Smooth muscle cell (in vitro differentiated cells): ENCODE measurements at regions not wholly inside any gene's neighbourhood (a gene's known extent, or its start where the extent isn't known, plus 50 kb on each side); places are given as distances from the start of the nearest gene placed in this dataset.

Experiments used
- DNase-seq: peaks from one replicate; lab custom pipeline; 2025; ENCODE audit not compliant: unreplicated experiment; lab: John Stamatoyannopoulos, UW
- H2AFZ ChIP-seq: fragments of 200-600 bp; sonication (generic); 2 replicates; pipeline ENCODE4 v1.6.0; 2016; ENCODE audit warnings: antibody characterized with exemption, low read depth, mild to moderate bottlenecking
- H3F3A ChIP-seq: fragments of 200-600 bp; sonication (generic); 2 replicates; pipeline ENCODE4 v1.6.0; 2017; ENCODE audit warnings: antibody characterized with exemption, low read depth
- H3K27ac ChIP-seq: fragments of 200-600 bp; sonication (generic); 2 replicates; pipeline ENCODE4 v1.5.1; 2016; ENCODE audit warnings: low read depth, mild to moderate bottlenecking
- H3K27me3 ChIP-seq: fragments of 200-600 bp; sonication (generic); 2 replicates; pipeline ENCODE4 v1.6.1; 2016; ENCODE audit warnings: low read depth, mild to moderate bottlenecking
- H3K36me3 ChIP-seq: fragments of 200-600 bp; sonication (generic); 2 replicates; pipeline ENCODE4 v1.5.1; 2016; ENCODE audit warnings: low read depth
- H3K4me1 ChIP-seq: fragments of 200-600 bp; sonication (generic); 2 replicates; pipeline ENCODE4 v1.5.1; 2016; ENCODE audit warnings: low read depth
- H3K4me2 ChIP-seq: fragments of 200-600 bp; sonication (generic); 2 replicates; pipeline ENCODE4 v1.6.0; 2016; ENCODE audit warnings: mild to moderate bottlenecking
- H3K4me3 ChIP-seq: fragments of 200-600 bp; sonication (generic); 2 replicates; pipeline ENCODE4 v1.5.1; 2016; ENCODE audit warnings: mild to moderate bottlenecking
- H3K79me2 ChIP-seq: fragments of 200-600 bp; sonication (generic); 2 replicates; pipeline ENCODE4 v1.6.0; 2016; ENCODE audit warnings: low read depth, mild to moderate bottlenecking
- H3K9ac ChIP-seq: fragments of 200-600 bp; sonication (generic); 2 replicates; pipeline ENCODE4 v1.6.0; 2016; ENCODE audit warnings: low read depth
- H3K9me3 ChIP-seq: fragments of 200-600 bp; sonication (generic); replicated peaks from 2 replicates; pipeline ENCODE4 v1.5.1; 2016; ENCODE audit warnings: low read depth
- H4K20me1 ChIP-seq: fragments of 200-600 bp; sonication (generic); 2 replicates; pipeline ENCODE4 v1.6.0; 2016; ENCODE audit warnings: low read depth
- CTCF ChIP-seq: fragments of 200-600 bp; sonication (generic); IDR thresholded peaks from 2 replicates; pipeline ENCODE4 v1.5.1; 2017; ENCODE audit warnings: borderline replicate concordance, mild to moderate bottlenecking, antibody characterized with exemption; ENCODE audit not compliant: insufficient read depth, poor library complexity, severe bottlenecking
- WGBS: methylation state at CpG from one replicate; pipeline ENCODE4 v1.1.7; 2016; ENCODE audit warnings: low lambda C conversion rate; 5-methylcytosine and 5-hydroxymethylcytosine counted together

DNA sequence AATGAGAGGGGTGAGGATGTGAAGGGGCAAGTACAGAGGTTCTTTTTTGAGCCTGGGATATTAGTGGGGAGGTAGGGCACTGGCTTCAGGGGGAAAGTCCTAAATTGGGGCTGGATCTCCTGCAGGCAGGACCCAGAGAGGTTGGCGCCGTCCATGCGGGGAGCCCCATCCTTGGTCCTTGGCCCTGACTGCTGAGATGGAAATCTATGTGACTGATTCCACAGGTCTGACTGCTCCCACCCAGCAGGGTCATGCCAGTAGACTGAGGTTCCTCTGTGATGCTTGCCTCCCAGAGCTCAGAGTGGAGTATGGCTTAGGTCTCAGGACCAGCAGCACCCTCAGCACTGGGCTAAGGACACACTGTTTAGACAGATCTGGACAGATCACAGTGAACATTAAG is 988.6 kb upstream of the TMEM132C start:
- Histone ChIP-seq H3K9ac (no peak overlapping the region), H3K79me2 (no peaks in the 10 kb centered on the region), H3F3A (no peaks in the 10 kb centered on the region), H3K4me1 (no peaks in the 10 kb centered on the region), H3K36me3 (no peaks in the 10 kb centered on the region), H3K9me3 (no peaks in the 10 kb centered on the region), H4K20me1 (no peaks in the 10 kb centered on the region), H3K4me2 (no peak overlapping the region), H3K27me3 (peaks cover 47% of the 10 kb centered on the region), H3K4me3 (no peak overlapping the region), H2AFZ (no peak overlapping the region), H3K27ac (no peak overlapping the region)
- no peak for TF ChIP-seq CTCF
- 100% methylated on average over 3 of the region's 3 CpGs for WGBS
- DNase-seq = no peak

GRCh38 chr12:127280393-127281275 is 986.3 kb upstream of the TMEM132C start:
- H3K27me3 ChIP-seq = peaks cover 40% of the 10 kb centered on the region
- no peaks in the 10 kb centered on the region for H4K20me1 ChIP-seq
- H3K9me3 ChIP-seq = no peaks in the 10 kb centered on the region
- no peaks in the 10 kb centered on the region for H3K4me1 ChIP-seq
- no peak for DNase-seq
- 13% methylated on average over 41 of the region's 43 CpGs for whole genome bisulfite sequencing
- H3K4me3 ChIP-seq = no peak overlapping the region
- peak; percentile 99 for TF ChIP-seq CTCF
- H3K4me2 ChIP-seq = no peak overlapping the region
- H3K79me2 ChIP-seq = no peaks in the 10 kb centered on the region
- no peak overlapping the region for H2AFZ ChIP-seq
- no peak overlapping the region for H3K9ac ChIP-seq
- H3K36me3 ChIP-seq = no peaks in the 10 kb centered on the region
- no peaks in the 10 kb centered on the region for H3F3A ChIP-seq
- no peak overlapping the region for H3K27ac ChIP-seq

DNA sequence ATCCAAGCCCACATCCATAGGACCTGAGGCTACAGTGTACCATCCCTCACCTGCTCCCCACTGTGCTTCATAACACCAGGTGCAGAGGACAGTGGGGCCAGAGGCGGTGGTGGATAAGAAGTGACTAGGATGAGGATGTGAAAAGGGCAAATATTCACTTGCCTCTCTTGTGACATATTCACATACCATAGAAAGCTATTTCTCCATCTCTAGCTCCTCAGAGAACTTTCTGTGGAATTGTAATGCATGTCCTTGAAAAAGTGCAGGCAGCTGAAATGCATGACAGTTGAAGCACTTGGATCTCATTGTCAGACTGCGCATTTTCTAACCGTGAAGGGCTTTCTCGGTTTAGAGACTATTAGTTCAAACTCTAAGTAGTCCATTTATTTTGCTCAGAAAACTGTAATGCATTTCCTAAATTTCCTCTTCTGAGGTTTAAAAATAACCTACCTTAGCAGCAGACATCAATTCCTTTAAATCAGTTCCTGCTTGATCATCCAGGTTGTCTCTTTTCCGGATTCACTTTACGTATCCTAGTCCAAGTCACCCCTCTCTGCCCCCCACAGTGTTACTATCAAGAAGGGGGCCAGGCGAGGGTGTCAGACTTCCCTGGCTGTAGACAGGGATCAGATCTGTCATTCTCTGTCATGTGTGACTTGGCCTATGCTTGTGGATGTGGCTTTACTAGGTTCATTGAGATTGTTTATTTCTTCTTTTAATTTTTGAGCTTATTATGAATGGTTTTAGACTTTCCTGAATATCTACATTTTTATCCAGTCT is 984.0 kb upstream of the TMEM132C start:
- TF ChIP-seq CTCF = no peak
- no peaks in the 10 kb centered on the region for H3K9me3 ChIP-seq
- H3K27me3 ChIP-seq = peaks cover 40% of the 10 kb centered on the region
- H3K4me1 ChIP-seq = no peaks in the 10 kb centered on the region
- no peaks in the 10 kb centered on the region for H3F3A ChIP-seq
- WGBS = 82% methylated on average over 7 of the region's 7 CpGs
- H3K27ac ChIP-seq = no peak overlapping the region
- no peak overlapping the region for H3K4me3 ChIP-seq
- H2AFZ ChIP-seq = no peak overlapping the region
- no peaks in the 10 kb centered on the region for H3K79me2 ChIP-seq
- no peak overlapping the region for H3K4me2 ChIP-seq
- H3K9ac ChIP-seq = no peak overlapping the region
- H3K36me3 ChIP-seq = no peaks in the 10 kb centered on the region
- H4K20me1 ChIP-seq = no peaks in the 10 kb centered on the region
- DNase-seq = no peak
